ENCODE measurements at regions not wholly inside any gene's neighbourhood (a gene's known extent, or its start where the extent isn't known, plus 50 kb on each side); places are given as distances from the start of the nearest gene placed in this dataset.
A peak's percentile ranks its signal among the peaks of the same experiment; 100 is the strongest.

DNA sequence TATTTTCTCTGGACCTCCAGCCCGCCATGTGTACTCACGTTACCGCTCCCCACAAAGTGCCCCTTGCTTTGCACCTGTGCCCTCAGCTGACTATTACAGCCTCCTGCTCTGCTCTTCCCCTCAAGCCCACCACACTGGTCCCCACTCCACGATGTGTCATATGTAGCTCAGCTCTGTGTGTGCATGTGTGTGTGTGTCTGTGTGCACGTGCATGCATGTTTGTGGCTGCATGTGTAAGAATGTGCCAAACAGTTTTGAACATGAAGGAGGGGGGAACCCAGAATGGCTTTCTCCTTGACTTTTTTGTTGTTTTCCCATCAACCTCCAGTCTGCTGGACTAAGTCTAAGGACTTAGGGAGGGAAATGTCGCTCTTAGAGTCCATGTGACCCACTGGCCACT is 54.8 kb upstream of the BTRC start:
- H3K4me3 ChIP-seq (ENCODE audit: low read length) = no peak overlapping the region
- H3K9me3 ChIP-seq (ENCODE audit: control insufficient read depth, insufficient read depth, low read length) = no peaks in the 10 kb centered on the region
- H3K9me2 ChIP-seq (replicated peaks; ENCODE audit: control insufficient read depth, low read length) = no peaks in the 10 kb centered on the region
- 0 out of 2 replicates have a peak, but pooled peaks cover 2% of the 10 kb centered on the region for H4K20me1 ChIP-seq (ENCODE audit: control insufficient read depth, insufficient read depth, low read depth, low read length)
- H3K27ac ChIP-seq (ENCODE audit: low read depth, low read length) = no peak overlapping the region
- H3K4me2 ChIP-seq (ENCODE audit: low read length) = no peak overlapping the region
- no peaks in the 10 kb centered on the region for H3K36me3 ChIP-seq (ENCODE audit: control insufficient read depth, low read length)
- peaks cover 28% of the 10 kb centered on the region for H3K27me3 ChIP-seq (ENCODE audit: control insufficient read depth, low read length)
- H3K79me2 ChIP-seq (ENCODE audit: control insufficient read depth, low read length) = no peaks in the 10 kb centered on the region
- no peaks in the 10 kb centered on the region for H3F3A ChIP-seq (ENCODE audit: control insufficient read depth, insufficient read depth)
- H3K4me1 ChIP-seq (ENCODE audit: control insufficient read depth, low read length) = no peaks in the 10 kb centered on the region
- TF ChIP-seq EZH2phosphoT487 (IDR thresholded peaks at IDR 0.05; ENCODE audit: borderline replicate concordance, low read length) = no peak
- TF ChIP-seq, protein P1, sequence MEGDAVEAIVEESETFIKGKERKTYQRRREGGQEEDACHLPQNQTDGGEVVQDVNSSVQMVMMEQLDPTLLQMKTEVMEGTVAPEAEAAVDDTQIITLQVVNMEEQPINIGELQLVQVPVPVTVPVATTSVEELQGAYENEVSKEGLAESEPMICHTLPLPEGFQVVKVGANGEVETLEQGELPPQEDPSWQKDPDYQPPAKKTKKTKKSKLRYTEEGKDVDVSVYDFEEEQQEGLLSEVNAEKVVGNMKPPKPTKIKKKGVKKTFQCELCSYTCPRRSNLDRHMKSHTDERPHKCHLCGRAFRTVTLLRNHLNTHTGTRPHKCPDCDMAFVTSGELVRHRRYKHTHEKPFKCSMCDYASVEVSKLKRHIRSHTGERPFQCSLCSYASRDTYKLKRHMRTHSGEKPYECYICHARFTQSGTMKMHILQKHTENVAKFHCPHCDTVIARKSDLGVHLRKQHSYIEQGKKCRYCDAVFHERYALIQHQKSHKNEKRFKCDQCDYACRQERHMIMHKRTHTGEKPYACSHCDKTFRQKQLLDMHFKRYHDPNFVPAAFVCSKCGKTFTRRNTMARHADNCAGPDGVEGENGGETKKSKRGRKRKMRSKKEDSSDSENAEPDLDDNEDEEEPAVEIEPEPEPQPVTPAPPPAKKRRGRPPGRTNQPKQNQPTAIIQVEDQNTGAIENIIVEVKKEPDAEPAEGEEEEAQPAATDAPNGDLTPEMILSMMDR (IDR thresholded peaks at IDR 0.05; ENCODE audit: low read depth, low read length, poor library complexity, severe bottlenecking) = no peak

DNA sequence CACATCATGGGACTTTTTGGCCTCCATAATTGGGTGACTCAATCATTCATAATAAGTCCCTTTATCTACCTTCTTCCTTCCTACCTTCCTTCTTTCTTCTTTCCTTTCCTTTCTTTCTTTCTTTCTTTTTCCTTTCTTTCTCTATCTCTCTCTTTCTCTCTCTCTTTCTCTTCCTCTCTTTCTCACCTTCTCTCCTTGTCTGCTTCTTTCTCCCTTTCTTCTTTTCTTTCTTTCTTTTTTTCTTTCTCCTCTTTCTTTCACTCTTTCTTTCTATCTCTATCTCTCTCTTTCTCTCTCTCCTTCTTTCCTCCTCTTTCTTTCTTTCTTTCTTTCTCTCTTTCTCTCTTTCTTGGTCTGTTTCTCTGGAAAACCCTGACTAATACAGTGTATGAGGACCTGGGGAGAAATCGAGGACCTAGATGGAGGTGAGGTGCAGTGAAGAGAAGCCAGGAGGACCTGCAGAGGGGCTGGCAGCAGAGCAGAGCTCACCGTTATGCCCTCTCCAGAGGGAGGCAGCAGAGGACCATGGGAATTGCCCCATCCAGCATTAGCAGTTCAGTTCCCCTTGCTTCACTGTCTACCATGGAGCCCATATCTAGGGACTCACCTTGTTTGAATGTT is 52.7 kb upstream of the BTRC start:
- Histone ChIP-seq H3K27me3 (ENCODE audit: control insufficient read depth, low read length) (peaks cover 24% of the 10 kb centered on the region), H3K9me3 (ENCODE audit: control insufficient read depth, insufficient read depth, low read length) (no peaks in the 10 kb centered on the region), H3K4me2 (ENCODE audit: low read length) (no peak overlapping the region), H3K79me2 (ENCODE audit: control insufficient read depth, low read length) (no peaks in the 10 kb centered on the region), H3K9me2 (replicated peaks; ENCODE audit: control insufficient read depth, low read length) (no peaks in the 10 kb centered on the region), H4K20me1 (ENCODE audit: control insufficient read depth, insufficient read depth, low read depth, low read length) (0 out of 2 replicates have a peak, but pooled peaks cover 2% of the 10 kb centered on the region), H3K4me3 (ENCODE audit: low read length) (no peak overlapping the region), H3K27ac (ENCODE audit: low read depth, low read length) (no peak overlapping the region), H3K36me3 (ENCODE audit: control insufficient read depth, low read length) (no peaks in the 10 kb centered on the region), H3F3A (ENCODE audit: control insufficient read depth, insufficient read depth) (no peaks in the 10 kb centered on the region), H3K4me1 (ENCODE audit: control insufficient read depth, low read length) (no peaks in the 10 kb centered on the region)
- TF ChIP-seq, protein P1 (IDR thresholded peaks at IDR 0.05; ENCODE audit: low read depth, low read length, poor library complexity, severe bottlenecking) = peak; percentile 77
- TF ChIP-seq EZH2phosphoT487 (IDR thresholded peaks at IDR 0.05; ENCODE audit: borderline replicate concordance, low read length) = no peak

DNA sequence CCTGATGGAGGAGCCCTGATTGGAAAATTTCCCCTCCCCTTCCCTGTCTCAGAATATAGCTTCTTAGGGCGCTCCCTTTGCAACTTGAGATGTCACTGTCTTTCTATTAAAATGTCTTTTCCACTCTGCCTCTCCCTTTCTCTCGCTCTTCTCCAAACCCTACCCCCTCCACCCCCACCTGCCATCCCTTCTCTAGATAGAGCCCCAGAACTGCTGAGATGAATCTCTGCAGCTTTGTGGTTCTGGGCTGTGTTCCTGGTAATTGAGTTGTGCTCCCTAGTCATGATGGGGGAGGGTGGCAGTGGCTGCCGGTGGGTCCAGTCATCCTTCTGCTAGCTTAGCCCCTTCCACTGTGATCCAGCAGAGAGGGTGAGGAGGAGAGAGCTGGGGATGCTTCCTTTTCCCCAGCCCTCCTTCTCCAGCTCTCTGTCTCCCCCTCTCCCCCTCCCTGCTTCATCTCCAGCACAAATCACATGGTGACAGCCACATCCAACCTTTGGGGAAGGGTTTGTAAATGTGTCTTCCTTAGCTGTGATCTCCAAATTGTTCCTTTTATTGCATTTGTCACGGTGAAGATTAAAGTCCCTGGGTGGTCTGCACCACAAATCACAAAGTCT is 50.8 kb upstream of the BTRC start:
- H3F3A ChIP-seq (ENCODE audit: control insufficient read depth, insufficient read depth) = no peaks in the 10 kb centered on the region
- no peak overlapping the region for H3K4me2 ChIP-seq (ENCODE audit: low read length)
- no peak for TF ChIP-seq EZH2phosphoT487 (IDR thresholded peaks at IDR 0.05; ENCODE audit: borderline replicate concordance, low read length)
- TF ChIP-seq, protein P1 (IDR thresholded peaks at IDR 0.05; ENCODE audit: low read depth, low read length, poor library complexity, severe bottlenecking) = no peak
- H3K9me2 ChIP-seq (replicated peaks; ENCODE audit: control insufficient read depth, low read length) = no peaks in the 10 kb centered on the region
- no peaks in the 10 kb centered on the region for H3K79me2 ChIP-seq (ENCODE audit: control insufficient read depth, low read length)
- no peak overlapping the region for H3K4me3 ChIP-seq (ENCODE audit: low read length)
- no peaks in the 10 kb centered on the region for H3K36me3 ChIP-seq (ENCODE audit: control insufficient read depth, low read length)
- 0 out of 2 replicates have a peak, but pooled peaks cover 2% of the 10 kb centered on the region for H4K20me1 ChIP-seq (ENCODE audit: control insufficient read depth, insufficient read depth, low read depth, low read length)
- H3K9me3 ChIP-seq (ENCODE audit: control insufficient read depth, insufficient read depth, low read length) = no peaks in the 10 kb centered on the region
- peaks cover 23% of the 10 kb centered on the region for H3K27me3 ChIP-seq (ENCODE audit: control insufficient read depth, low read length)
- no peaks in the 10 kb centered on the region for H3K4me1 ChIP-seq (ENCODE audit: control insufficient read depth, low read length)
- no peak overlapping the region for H3K27ac ChIP-seq (ENCODE audit: low read depth, low read length)
